ENCODE measurements at regions not wholly inside any gene's neighbourhood (a gene's known extent, or its start where the extent isn't known, plus 50 kb on each side); places are given as distances from the start of the nearest gene placed in this dataset.
A peak's percentile ranks its signal among the peaks of the same experiment; 100 is the strongest.
"Not testable (repeated sequence)": the region's sequence is repeated elsewhere in the genome, so short reads cannot be mapped to it uniquely, and the experiment has no call there.

GRCh38 chr7:97928844-97929243 is 56.6 kb upstream of the ASNS start:
- not testable (repeated sequence) for DNase-seq

GRCh38 chr7:97927790-97928748 is 55.9 kb upstream of the ASNS start:
- DNase-seq, result peak; percentile 71 to 82
